Kidney tubule cell (primary cell): ENCODE measurements at regions not wholly inside any gene's neighbourhood (a gene's known extent, or its start where the extent isn't known, plus 50 kb on each side); places are given as distances from the start of the nearest gene placed in this dataset.

Source experiments
- DNase-seq: peaks from one replicate; pipeline ENCODE4 v3.0.0-alpha.2; 2018; ENCODE audit warnings: low spot score

GRCh38 chr2:17306219-17306618, 212.0 kb downstream of the RAD51AP2 start:
- DNase-seq, result no peak

- peak; percentile 50 for DNase-seq
Measured at GRCh38 chr2:17303521-17303920, 214.7 kb downstream of the RAD51AP2 start.

GRCh38 chr2:17303054-17303453, 215.2 kb downstream of the RAD51AP2 start:
- peak; percentile 74 for DNase-seq

- no peak for DNase-seq
Measured at GRCh38 chr2:17302281-17302680, 216.0 kb downstream of the RAD51AP2 start.

- no peak for DNase-seq
Measured at GRCh38 chr2:17301437-17301836, 216.8 kb downstream of the RAD51AP2 start.

- peak; percentile 81 for DNase-seq
Measured at GRCh38 chr2:17299891-17300540, 218.2 kb downstream of the RAD51AP2 start.

- DNase-seq, result no peak
Measured at GRCh38 chr2:17298453-17298852, 219.8 kb downstream of the RAD51AP2 start.

GRCh38 chr2:17296686-17297085, 221.6 kb downstream of the RAD51AP2 start:
- no peak for DNase-seq

GRCh38 chr2:17289669-17290068, 228.6 kb downstream of the RAD51AP2 start:
- DNase-seq, result no peak

- no peak for DNase-seq
Measured at GRCh38 chr2:17287183-17287582, 231.1 kb downstream of the RAD51AP2 start.

- DNase-seq, result no peak
Measured at GRCh38 chr2:17282826-17283225, 235.4 kb downstream of the RAD51AP2 start.

GRCh38 chr2:17282245-17282644, 236.0 kb downstream of the RAD51AP2 start:
- no peak for DNase-seq

- no peak for DNase-seq
Measured at GRCh38 chr2:17276220-17276619, 242.0 kb downstream of the RAD51AP2 start.

- DNase-seq, result peak; percentile 29
Measured at GRCh38 chr2:17272652-17273525, 245.4 kb downstream of the RAD51AP2 start.

- peak; percentile 33 for DNase-seq
Measured at GRCh38 chr2:17272170-17272569, 246.1 kb downstream of the RAD51AP2 start.

- no peak for DNase-seq
Measured at GRCh38 chr2:17271416-17271815, 246.8 kb downstream of the RAD51AP2 start.

- no peak for DNase-seq
Measured at GRCh38 chr2:17270894-17271293, 247.3 kb downstream of the RAD51AP2 start.

GRCh38 chr2:17263570-17263968, 254.7 kb downstream of the RAD51AP2 start:
- no peak for DNase-seq

GRCh38 chr2:17262854-17263569, 255.2 kb downstream of the RAD51AP2 start:
- no peak for DNase-seq

- DNase-seq, result no peak
Measured at GRCh38 chr2:17259613-17260012, 258.6 kb downstream of the RAD51AP2 start.

GRCh38 chr2:17258861-17259260, 259.4 kb downstream of the RAD51AP2 start:
- no peak for DNase-seq

GRCh38 chr2:17257189-17257909, 260.9 kb downstream of the RAD51AP2 start:
- DNase-seq, result peak; percentile 9
